A673 (cell line): ENCODE measurements at regions not wholly inside any gene's neighbourhood (a gene's known extent, or its start where the extent isn't known, plus 50 kb on each side); places are given as distances from the start of the nearest gene placed in this dataset.
"Not testable (repeated sequence)": the region's sequence is repeated elsewhere in the genome, so short reads cannot be mapped to it uniquely, and the experiment has no call there.

ENCODE experiments used
- BruUV-seq: library from RNA; stranded (reverse); fragments of 400-500 nt; replicated peaks from 2 replicates; lab custom pipeline; 2021; lab: Mats Ljungman, UMichigan
- CTCF ChIA-PET: fragments of 300-600 bp; sonication (Branson Sonifier 250); formaldehyde crosslinking; loops from one replicate; lab custom pipeline; 2022; ENCODE audit warnings: antibody characterized with exemption; lab: Charles Lee
- POLR2A ChIA-PET: fragments of 300-600 bp; sonication (Branson Sonifier 250); formaldehyde crosslinking; loops from one replicate; lab custom pipeline; 2022; ENCODE audit warnings: antibody characterized with exemption; ENCODE audit not compliant: low non-redundant PET; lab: Charles Lee
- DNase-seq: peaks from one replicate; pipeline ENCODE4 v3.0.0-alpha.2; 2015; ENCODE audit warnings: low spot score
- H3K27ac ChIP-seq: fragments of 200-600 bp; sonication (generic); 2 replicates; pipeline ENCODE4 v1.5.1; 2016; ENCODE audit warnings: mixed run types, low read depth, mild to moderate bottlenecking, mixed read lengths, antibody characterized with exemption, low read length; ENCODE audit not compliant: poor library complexity, severe bottlenecking
- H3K27me3 ChIP-seq: fragments of 200-600 bp; sonication (generic); replicated peaks from 2 replicates; pipeline ENCODE4 v1.6.1; 2017; ENCODE audit warnings: mixed run types, low read depth, mild to moderate bottlenecking, mixed read lengths, antibody characterized with exemption, low read length; ENCODE audit not compliant: insufficient read depth, poor library complexity
- H3K36me3 ChIP-seq: fragments of 200-600 bp; sonication (generic); 2 replicates; pipeline ENCODE4 v1.6.1; 2016; ENCODE audit warnings: mixed run types, mild to moderate bottlenecking, mixed read lengths, antibody characterized with exemption, low read length; ENCODE audit not compliant: insufficient read depth, poor library complexity, severe bottlenecking
- H3K4me1 ChIP-seq: fragments of 200-600 bp; sonication (generic); 2 replicates; pipeline ENCODE4 v1.6.1; 2017; ENCODE audit warnings: mixed run types, mild to moderate bottlenecking, mixed read lengths, antibody characterized with exemption, low read length; ENCODE audit not compliant: insufficient read depth, poor library complexity, severe bottlenecking
- H3K4me3 ChIP-seq: fragments of 200-600 bp; sonication (generic); 2 replicates; pipeline ENCODE4 v1.5.1; 2016; ENCODE audit warnings: low read depth, mixed run types, mild to moderate bottlenecking, mixed read lengths, low read length; ENCODE audit not compliant: poor library complexity, severe bottlenecking
- H3K9me3 ChIP-seq: fragments of 200-600 bp; sonication (generic); 2 replicates; pipeline ENCODE4 v1.6.1; 2016; ENCODE audit warnings: mixed run types, low read depth, mild to moderate bottlenecking, mixed read lengths, antibody characterized with exemption, low read length; ENCODE audit not compliant: poor library complexity, severe bottlenecking
- EZH2 ChIP-seq: fragments of 200-600 bp; sonication (generic); IDR thresholded peaks from 2 replicates; pipeline ENCODE4 v1.6.1; 2017; ENCODE audit warnings: borderline replicate concordance, low read depth, mild to moderate bottlenecking, mixed read lengths, antibody characterized with exemption, low read length; ENCODE audit not compliant: poor library complexity, severe bottlenecking
- intact Hi-C: fragments of 100-400 bp; cut with micrococcal nuclease; formaldehyde crosslinking; loops from one replicate; pipeline ENCODE4 v1.10.0; 2022; ENCODE audit not compliant: unreplicated experiment
- TF ChIP-seq, protein P1 (sequence below): fragments of 300-800, 200-600 bp; sonication (generic); conservative IDR thresholded peaks from 2 replicates; pipeline ENCODE4 v1.5.1; 2017; ENCODE audit warnings: low read depth, mild to moderate bottlenecking, antibody characterized with exemption, low read length, moderate library complexity, mixed read lengths

DNA sequence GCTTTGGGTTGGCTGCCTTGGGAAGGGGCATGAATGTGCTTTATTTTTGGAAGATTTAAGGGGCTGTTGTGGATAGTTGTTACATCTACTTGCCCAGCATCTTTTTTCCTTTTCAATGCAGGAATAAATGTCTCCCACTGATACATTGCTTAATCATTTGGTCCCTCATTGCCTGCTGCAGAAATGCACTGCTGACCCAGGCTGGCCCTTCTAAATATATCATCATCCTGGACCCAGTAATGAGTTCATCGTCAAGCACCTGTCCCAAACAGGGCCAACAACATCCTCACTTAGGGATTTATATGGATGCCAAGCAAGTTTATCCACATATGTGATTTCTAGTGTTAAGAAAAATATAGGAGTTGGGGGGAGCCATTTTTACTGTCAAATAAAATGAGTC lies 67.2 kb downstream of the ASCL1 start:
- no peaks in the 10 kb centered on the region for H3K36me3 ChIP-seq
- CTCF ChIA-PET = no interaction called here
- POLR2A ChIA-PET = no interaction called here
- no peak overlapping the region for H3K4me3 ChIP-seq
- no peak for DNase-seq
- H3K9me3 ChIP-seq = no peaks in the 10 kb centered on the region
- intact Hi-C loops = no loop called here
- H3K27ac ChIP-seq = no peak overlapping the region
- no peaks in the 10 kb centered on the region for H3K27me3 ChIP-seq
- no TSS peak for BruUV-seq
- no peaks in the 10 kb centered on the region for H3K4me1 ChIP-seq
- TF ChIP-seq EZH2 = no peak

DNA sequence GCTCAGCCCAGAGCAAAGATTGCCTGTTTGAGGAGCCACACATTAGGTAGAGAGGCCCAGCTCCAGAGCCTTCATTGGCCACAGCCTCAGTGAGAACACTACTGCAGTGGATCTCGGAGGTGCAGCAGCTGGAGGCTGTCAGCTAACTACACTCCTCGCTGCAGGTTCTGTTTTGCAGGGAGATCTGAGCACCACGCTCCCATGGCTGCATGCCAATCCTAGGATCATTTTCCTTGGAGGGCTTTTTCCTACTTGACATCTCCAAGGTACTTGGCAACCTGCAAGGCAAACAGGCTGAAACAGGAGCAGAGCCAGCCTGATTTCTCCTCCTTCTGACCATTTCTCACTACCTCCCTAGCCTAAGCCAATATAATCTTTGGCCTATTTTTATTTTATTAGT lies 69.2 kb downstream of the ASCL1 start:
- H3K4me1 ChIP-seq, intact Hi-C loops, H3K9me3 ChIP-seq, H3K27me3 ChIP-seq, H3K27ac ChIP-seq, CTCF ChIA-PET, H3K36me3 ChIP-seq, H3K4me3 ChIP-seq, POLR2A ChIA-PET, BruUV-seq, DNase-seq: not testable (repeated sequence)

DNA sequence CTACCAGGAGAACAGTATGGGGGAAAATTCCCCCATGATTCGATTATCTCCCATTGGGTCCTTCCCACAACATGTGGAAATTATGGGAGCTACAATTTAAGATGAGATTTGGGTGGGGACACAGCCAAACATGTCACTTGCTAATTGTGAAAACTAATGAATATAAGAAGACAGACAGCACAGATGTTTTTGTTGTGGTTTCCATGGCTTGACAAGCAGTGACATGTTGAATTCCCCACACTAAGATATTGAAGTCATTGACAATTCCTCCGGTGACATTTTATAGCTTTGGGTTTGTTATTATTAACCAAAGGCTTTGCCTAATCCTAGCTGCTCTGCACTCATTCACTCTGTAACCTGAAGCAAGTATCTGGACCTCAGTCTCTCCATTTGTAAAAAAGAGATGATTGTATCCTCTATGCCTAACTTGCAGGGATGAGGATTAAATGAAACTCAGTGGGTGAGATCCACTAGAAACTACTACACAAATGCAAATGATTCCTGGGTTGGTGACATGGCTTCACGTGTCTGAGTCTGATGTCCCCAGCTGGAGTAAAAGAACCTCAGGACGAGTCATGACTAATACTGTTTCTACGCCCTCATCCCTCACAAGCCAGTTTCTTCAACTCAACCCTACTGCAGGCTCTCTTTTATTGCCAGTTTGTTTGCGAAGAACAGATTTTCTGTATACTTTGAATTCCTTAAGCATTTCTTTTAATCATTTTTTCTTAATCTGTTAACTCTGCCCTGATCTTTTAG lies 71.6 kb downstream of the ASCL1 start:
- Histone ChIP-seq H3K27ac (no peak overlapping the region), H3K36me3 (no peaks in the 10 kb centered on the region), H3K27me3 (no peaks in the 10 kb centered on the region), H3K9me3 (no peaks in the 10 kb centered on the region), H3K4me3 (no peak overlapping the region), H3K4me1 (no peaks in the 10 kb centered on the region)
- no peak for TF ChIP-seq EZH2
- TF ChIP-seq, protein P1, sequence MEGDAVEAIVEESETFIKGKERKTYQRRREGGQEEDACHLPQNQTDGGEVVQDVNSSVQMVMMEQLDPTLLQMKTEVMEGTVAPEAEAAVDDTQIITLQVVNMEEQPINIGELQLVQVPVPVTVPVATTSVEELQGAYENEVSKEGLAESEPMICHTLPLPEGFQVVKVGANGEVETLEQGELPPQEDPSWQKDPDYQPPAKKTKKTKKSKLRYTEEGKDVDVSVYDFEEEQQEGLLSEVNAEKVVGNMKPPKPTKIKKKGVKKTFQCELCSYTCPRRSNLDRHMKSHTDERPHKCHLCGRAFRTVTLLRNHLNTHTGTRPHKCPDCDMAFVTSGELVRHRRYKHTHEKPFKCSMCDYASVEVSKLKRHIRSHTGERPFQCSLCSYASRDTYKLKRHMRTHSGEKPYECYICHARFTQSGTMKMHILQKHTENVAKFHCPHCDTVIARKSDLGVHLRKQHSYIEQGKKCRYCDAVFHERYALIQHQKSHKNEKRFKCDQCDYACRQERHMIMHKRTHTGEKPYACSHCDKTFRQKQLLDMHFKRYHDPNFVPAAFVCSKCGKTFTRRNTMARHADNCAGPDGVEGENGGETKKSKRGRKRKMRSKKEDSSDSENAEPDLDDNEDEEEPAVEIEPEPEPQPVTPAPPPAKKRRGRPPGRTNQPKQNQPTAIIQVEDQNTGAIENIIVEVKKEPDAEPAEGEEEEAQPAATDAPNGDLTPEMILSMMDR = no peak
- CTCF ChIA-PET = no interaction called here
- BruUV-seq = no TSS peak
- no peak for DNase-seq
- POLR2A ChIA-PET = no interaction called here
- intact Hi-C loops = no loop called here

DNA sequence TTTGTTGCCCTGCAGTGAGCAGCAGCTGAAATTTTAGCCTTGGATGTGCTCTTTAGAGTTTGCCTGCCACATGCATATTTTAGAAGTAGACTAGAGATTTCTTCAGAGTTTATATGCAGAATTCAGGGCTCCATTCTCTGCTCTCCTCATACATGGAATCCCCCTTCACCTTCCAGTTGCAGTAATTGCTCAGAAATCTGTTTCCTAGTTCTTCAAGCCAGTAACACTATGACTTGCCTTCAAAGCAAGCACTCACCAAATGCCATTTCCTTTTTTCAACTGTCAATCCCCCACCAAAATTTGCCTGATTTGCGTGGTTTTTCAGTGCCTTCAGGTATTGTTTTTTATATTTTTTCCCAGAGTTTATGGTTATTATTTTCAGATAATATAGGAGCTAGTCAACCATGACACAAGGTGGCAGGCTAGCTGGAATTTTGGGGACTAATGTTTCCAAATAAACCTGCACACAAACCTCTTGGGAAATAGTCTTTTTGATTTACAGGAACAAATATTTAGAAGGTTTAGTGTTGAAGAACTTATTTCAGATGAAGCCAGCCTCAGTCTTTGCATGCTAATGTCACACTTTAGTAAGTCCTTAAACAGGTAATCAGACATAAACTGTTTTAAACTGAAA lies 79.2 kb downstream of the ASCL1 start:
- ChIA-PET POLR2A (no interaction called here), CTCF (no interaction called here)
- DNase-seq = no peak
- BruUV-seq = no TSS peak
- TF ChIP-seq, protein P1 = no peak
- no peak for TF ChIP-seq EZH2
- H3K4me1 ChIP-seq = no peaks in the 10 kb centered on the region
- no peak overlapping the region for H3K4me3 ChIP-seq
- intact Hi-C loops = no loop called here
- H3K27me3 ChIP-seq = peaks cover 9% of the 10 kb centered on the region
- no peaks in the 10 kb centered on the region for H3K36me3 ChIP-seq
- H3K9me3 ChIP-seq = no peaks in the 10 kb centered on the region
- no peak overlapping the region for H3K27ac ChIP-seq
